OCI-LY1 (cell line): ENCODE measurements at regions not wholly inside any gene's neighbourhood (a gene's known extent, or its start where the extent isn't known, plus 50 kb on each side); places are given as distances from the start of the nearest gene placed in this dataset.

ENCODE experiments used
- H2AFZ ChIP-seq: fragments of 200-600 bp; sonication (generic), shearing (Covaris generic); 2 replicates; pipeline ENCODE4 v1.6.0; 2014; ENCODE audit warnings: antibody characterized with exemption, mild to moderate bottlenecking, low read length
- H3F3A ChIP-seq: fragments of 200-600 bp; sonication (generic), shearing (Covaris generic); 2 replicates; pipeline ENCODE4 v1.6.0; 2014; ENCODE audit warnings: mild to moderate bottlenecking, antibody characterized with exemption, low read length, moderate library complexity; ENCODE audit not compliant: insufficient read depth
- H3K27ac ChIP-seq: fragments of 200-600 bp; sonication (generic); 2 replicates; pipeline ENCODE4 v1.5.1; 2014; ENCODE audit warnings: low read length, mixed run types, mild to moderate bottlenecking, low read depth; ENCODE audit not compliant: poor library complexity, severe bottlenecking
- H3K27me3 ChIP-seq: fragments of 200-600 bp; sonication (generic); 2 replicates; pipeline ENCODE4 v1.6.0; 2014; ENCODE audit warnings: antibody characterized with exemption, mild to moderate bottlenecking, low read length, moderate library complexity; ENCODE audit not compliant: insufficient read depth
- H3K36me3 ChIP-seq: fragments of 200-600 bp; sonication (generic); 2 replicates; pipeline ENCODE4 v1.6.1; 2014; ENCODE audit warnings: mild to moderate bottlenecking, antibody characterized with exemption, low read length, moderate library complexity, mixed read lengths; ENCODE audit not compliant: insufficient read depth
- H3K4me1 ChIP-seq: fragments of 200-600 bp; sonication (generic); 2 replicates; pipeline ENCODE4 v1.5.1; 2014; ENCODE audit warnings: mild to moderate bottlenecking, low read length, moderate library complexity; ENCODE audit not compliant: insufficient read depth, severe bottlenecking
- H3K4me2 ChIP-seq: fragments of 200-600 bp; sonication (generic), shearing (Covaris generic); 2 replicates; pipeline ENCODE4 v1.6.1; 2014; ENCODE audit warnings: low read length
- H3K4me3 ChIP-seq: fragments of 200-600 bp; sonication (generic); 2 replicates; pipeline ENCODE4 v1.5.1; 2014; ENCODE audit warnings: low read length, low read depth, mild to moderate bottlenecking, mixed read lengths; ENCODE audit not compliant: poor library complexity, severe bottlenecking
- H3K79me2 ChIP-seq: fragments of 200-600 bp; shearing (Covaris generic); 2 replicates; pipeline ENCODE4 v1.6.1; 2016; ENCODE audit warnings: mixed run types, low read length, mixed read lengths; ENCODE audit not compliant: insufficient read depth
- H3K9ac ChIP-seq: fragments of 200-600 bp; sonication (generic), shearing (Covaris generic); 2 replicates; pipeline ENCODE4 v1.6.1; 2014; ENCODE audit warnings: mild to moderate bottlenecking, low read length, mixed read lengths
- H3K9me2 ChIP-seq: fragments of 200-600 bp; sonication (generic), shearing (Covaris generic); 2 replicates; pipeline ENCODE4 v1.6.1; 2014; ENCODE audit warnings: low read depth, mild to moderate bottlenecking, low read length, mixed read lengths
- H3K9me3 ChIP-seq: fragments of 200-600 bp; shearing (Covaris generic); 2 replicates; pipeline ENCODE4 v1.6.1; 2014; ENCODE audit warnings: low read length, mixed read lengths
- H4K20me1 ChIP-seq: fragments of 200-600 bp; sonication (generic), shearing (Covaris generic); 2 replicates; pipeline ENCODE4 v1.6.0; 2016; ENCODE audit warnings: mild to moderate bottlenecking, low read length; ENCODE audit not compliant: insufficient read depth
- EZH2 ChIP-seq: fragments of 200-600 bp; sonication (generic), shearing (Covaris generic); IDR thresholded peaks from 2 replicates; pipeline ENCODE4 v1.8.0; 2017; ENCODE audit warnings: borderline replicate concordance, mixed run types, mild to moderate bottlenecking, antibody characterized with exemption, low read length, moderate library complexity, mixed read lengths
- TF ChIP-seq, protein P1 (sequence below): fragments of 200-600 bp; sonication (generic), shearing (Covaris generic); IDR thresholded peaks from 2 replicates; pipeline ENCODE4 v1.5.1; 2017; ENCODE audit warnings: mild to moderate bottlenecking, antibody characterized with exemption, low read length, moderate library complexity, mixed read lengths

DNA sequence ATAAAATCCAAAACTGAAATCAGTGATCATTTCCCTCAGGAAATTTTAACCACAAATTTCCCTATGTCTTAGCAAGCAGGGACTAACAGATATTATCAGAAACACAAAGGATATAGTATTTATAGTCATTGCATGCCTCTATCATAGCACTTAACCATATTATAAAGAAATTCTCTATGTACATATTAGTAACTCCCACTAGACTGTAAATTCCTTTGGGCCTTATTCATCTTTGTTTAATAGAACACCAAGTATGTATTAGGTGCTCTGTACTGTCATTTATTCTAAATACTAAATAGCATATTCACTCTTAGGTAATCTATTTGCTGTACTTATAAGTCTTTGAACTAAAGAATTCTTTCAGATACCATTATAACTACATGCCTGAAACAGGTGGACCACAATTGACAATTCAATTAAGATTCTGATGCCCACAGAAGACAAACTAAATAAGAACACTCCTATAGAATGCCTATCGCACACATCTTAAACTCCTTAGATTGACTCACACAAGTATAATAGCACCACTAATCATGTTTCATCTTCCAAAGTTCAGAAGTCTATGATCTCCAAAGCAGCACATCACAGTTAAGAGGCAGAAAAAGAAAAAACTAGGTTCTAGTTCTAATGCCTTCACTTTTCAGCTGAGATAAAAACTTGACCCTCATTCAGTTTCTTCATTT lies 134.1 kb downstream of the FSCB start:
- Histone ChIP-seq H3K4me3 (no peak overlapping the region), H4K20me1 (no peaks in the 10 kb centered on the region), H3K9ac (no peak overlapping the region), H3K9me2 (no peaks in the 10 kb centered on the region), H3K27ac (no peak overlapping the region), H3K36me3 (no peaks in the 10 kb centered on the region), H2AFZ (no peak overlapping the region), H3F3A (no peaks in the 10 kb centered on the region), H3K79me2 (no peaks in the 10 kb centered on the region), H3K27me3 (no peaks in the 10 kb centered on the region), H3K4me2 (no peak overlapping the region), H3K4me1 (no peaks in the 10 kb centered on the region), H3K9me3 (no peaks in the 10 kb centered on the region)
- no peak for TF ChIP-seq EZH2
- TF ChIP-seq, protein P1, sequence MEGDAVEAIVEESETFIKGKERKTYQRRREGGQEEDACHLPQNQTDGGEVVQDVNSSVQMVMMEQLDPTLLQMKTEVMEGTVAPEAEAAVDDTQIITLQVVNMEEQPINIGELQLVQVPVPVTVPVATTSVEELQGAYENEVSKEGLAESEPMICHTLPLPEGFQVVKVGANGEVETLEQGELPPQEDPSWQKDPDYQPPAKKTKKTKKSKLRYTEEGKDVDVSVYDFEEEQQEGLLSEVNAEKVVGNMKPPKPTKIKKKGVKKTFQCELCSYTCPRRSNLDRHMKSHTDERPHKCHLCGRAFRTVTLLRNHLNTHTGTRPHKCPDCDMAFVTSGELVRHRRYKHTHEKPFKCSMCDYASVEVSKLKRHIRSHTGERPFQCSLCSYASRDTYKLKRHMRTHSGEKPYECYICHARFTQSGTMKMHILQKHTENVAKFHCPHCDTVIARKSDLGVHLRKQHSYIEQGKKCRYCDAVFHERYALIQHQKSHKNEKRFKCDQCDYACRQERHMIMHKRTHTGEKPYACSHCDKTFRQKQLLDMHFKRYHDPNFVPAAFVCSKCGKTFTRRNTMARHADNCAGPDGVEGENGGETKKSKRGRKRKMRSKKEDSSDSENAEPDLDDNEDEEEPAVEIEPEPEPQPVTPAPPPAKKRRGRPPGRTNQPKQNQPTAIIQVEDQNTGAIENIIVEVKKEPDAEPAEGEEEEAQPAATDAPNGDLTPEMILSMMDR: no peak

DNA sequence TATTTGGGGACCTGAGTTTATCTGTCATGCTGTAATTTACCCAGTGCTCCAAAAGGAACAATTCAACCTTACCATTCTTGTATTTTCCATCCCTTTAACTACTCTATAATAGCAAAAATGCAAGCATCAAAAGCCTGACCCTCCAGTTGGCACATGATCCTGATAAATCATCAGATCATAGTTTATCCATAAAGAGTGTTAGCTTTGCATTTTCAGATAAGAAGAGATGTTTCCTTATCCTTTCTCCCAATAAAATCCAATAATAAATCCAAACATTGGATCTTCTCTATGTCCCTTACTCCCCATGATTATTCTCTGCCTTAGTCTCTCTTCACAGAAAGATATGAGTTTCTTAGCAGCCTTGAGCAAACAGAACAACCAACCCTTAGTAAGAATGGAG lies 134.9 kb downstream of the FSCB start:
- TF ChIP-seq, protein P1: no peak
- TF ChIP-seq EZH2: no peak

DNA sequence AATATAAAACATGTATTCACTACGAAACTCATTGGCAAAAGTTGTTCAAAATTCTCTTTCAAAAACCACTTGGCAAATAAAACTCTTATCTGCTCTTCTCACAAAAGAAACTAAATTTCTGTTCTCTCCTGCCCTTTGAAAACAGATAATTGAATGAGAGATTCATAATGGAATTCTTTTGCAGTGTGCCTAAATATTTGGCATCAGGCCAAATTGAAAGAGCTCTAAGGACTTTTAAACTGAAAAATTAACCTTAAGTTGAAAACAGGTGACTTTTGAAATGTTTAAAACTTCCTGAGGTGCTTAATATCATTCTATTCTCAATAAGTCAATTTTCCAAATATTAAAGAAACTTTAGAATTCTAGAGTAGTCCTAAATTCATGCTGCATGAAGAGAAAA lies 136.4 kb downstream of the FSCB start:
- Histone ChIP-seq H3K9me3 (no peaks in the 10 kb centered on the region), H3K9me2 (no peaks in the 10 kb centered on the region), H3K4me2 (no peak overlapping the region), H3K36me3 (no peaks in the 10 kb centered on the region), H3K27me3 (no peaks in the 10 kb centered on the region), H3K79me2 (no peaks in the 10 kb centered on the region), H3K4me1 (no peaks in the 10 kb centered on the region), H3K4me3 (no peak overlapping the region), H4K20me1 (no peaks in the 10 kb centered on the region), H3K9ac (no peak overlapping the region), H3K27ac (no peak overlapping the region), H2AFZ (no peak overlapping the region), H3F3A (no peaks in the 10 kb centered on the region)
- no peak for TF ChIP-seq EZH2
- TF ChIP-seq, protein P1: no peak

More for the DNA sequence above, 134.9 kb downstream of the FSCB start:
- Histone ChIP-seq H3K9ac (no peak overlapping the region), H3K36me3 (no peaks in the 10 kb centered on the region), H3K4me1 (no peaks in the 10 kb centered on the region), H3K4me2 (no peak overlapping the region), H3F3A (no peaks in the 10 kb centered on the region), H3K4me3 (no peak overlapping the region), H2AFZ (no peak overlapping the region), H3K79me2 (no peaks in the 10 kb centered on the region), H3K9me3 (no peaks in the 10 kb centered on the region), H4K20me1 (no peaks in the 10 kb centered on the region), H3K27me3 (no peaks in the 10 kb centered on the region), H3K27ac (no peak overlapping the region), H3K9me2 (no peaks in the 10 kb centered on the region)
